ENCODE measurements at regions not wholly inside any gene's neighbourhood (a gene's known extent, or its start where the extent isn't known, plus 50 kb on each side); places are given as distances from the start of the nearest gene placed in this dataset.

- TF ChIP-seq CTCF (IDR thresholded peaks at IDR 0.05; ENCODE audit: poor library complexity, severe bottlenecking), result no peak
- TF ChIP-seq POLR2AphosphoS5 (IDR thresholded peaks at IDR 0.05), result no peak
- no peak for TF ChIP-seq RAD21 (conservative IDR thresholded peaks at IDR 0.05)
- TF ChIP-seq TAF1 (IDR thresholded peaks at IDR 0.05; ENCODE audit: low read depth), result no peak
- TF ChIP-seq EP300 (conservative IDR thresholded peaks at IDR 0.05; ENCODE audit: poor library complexity, severe bottlenecking), result no peak
- no peak for TF ChIP-seq EZH2 (IDR thresholded peaks at IDR 0.05; ENCODE audit: borderline replicate concordance, insufficient read depth, low read length, poor library complexity, severe bottlenecking)
- no peak for TF ChIP-seq REST (IDR thresholded peaks at IDR 0.05; ENCODE audit: borderline replicate concordance)
- TF ChIP-seq SMC3 (conservative IDR thresholded peaks at IDR 0.05; ENCODE audit: poor library complexity), result no peak
- no peak for TF ChIP-seq MXI1 (conservative IDR thresholded peaks at IDR 0.05; ENCODE audit: poor library complexity, severe bottlenecking)
Observed at GRCh38 chr9:86804011-86804410, 143.3 kb downstream of the GAS1 start.

Measured in neural cell (in vitro differentiated cells).